Psoas muscle (tissue), 7 donors: ENCODE measurements at regions not wholly inside any gene's neighbourhood (a gene's known extent, or its start where the extent isn't known, plus 50 kb on each side); places are given as distances from the start of the nearest gene placed in this dataset.

ENCODE experiments used
- ATAC-seq, 4 donors: fragments of 200-7000 bp; cut with Tn5 transposase; one replicate each; pipeline ENCODE4 v1.9.1; 2020; ENCODE audit warnings: moderate library complexity in 3 of 4, mild to moderate bottlenecking in 2 of 4
- DNase-seq, 2 donors: peaks; one replicate each; pipeline ENCODE4 v3.0.0-alpha.2; 2020
- H3K27ac ChIP-seq: fragments of 200-600 bp; one replicate; pipeline ENCODE4 v1.8.0; 2022
- H3K27me3 ChIP-seq, 3 donors: fragments of 200-600 bp in 1 of 3; one replicate each; pipeline versions ENCODE4 v1.6.1 to v1.8.0; 2013 to 2022; ENCODE audit warnings: low read length in 2 of 3, mild to moderate bottlenecking in 2 of 3, moderate library complexity in 1 of 3; ENCODE audit not compliant: insufficient read depth in 3 of 3
- H3K36me3 ChIP-seq, 2 donors: fragments of 200-600 bp in 1 of 2; one replicate each; pipeline versions ENCODE4 v1.6.1 to v1.8.0; 2013 to 2022; ENCODE audit warnings: low read depth in 1 of 2, mild to moderate bottlenecking in 1 of 2, moderate library complexity in 1 of 2; ENCODE audit not compliant: insufficient read depth in 1 of 2
- H3K4me1 ChIP-seq: fragments of 200-600 bp; one replicate; pipeline ENCODE4 v1.8.0; 2022
- H3K4me3 ChIP-seq: fragments of 200-600 bp; one replicate; pipeline ENCODE4 v1.8.0; 2022; ENCODE audit warnings: mild to moderate bottlenecking
- H3K9me3 ChIP-seq: fragments of 200-600 bp; one replicate; pipeline ENCODE4 v1.8.0; 2022
- WGBS, 3 donors: extraction: QIAGEN DNeasy Blood & Tissue Kit; methylation state at CpG; one replicate each; pipeline versions ENCODE4 v1.1.6 to v1.1.7; 2013; 5-methylcytosine and 5-hydroxymethylcytosine counted together
- intact Hi-C, 2 donors: fragments of 100-400 bp; cut with DNase I; formaldehyde crosslinking; loops; one replicate each; pipeline versions ENCODE4 v1.11.0 to v1.14.2; 2022
- TF ChIP-seq, protein P1 (sequence below): fragments of 200-600 bp; IDR thresholded peaks from one replicate; pipeline ENCODE4 v1.8.0; 2022; ENCODE audit warnings: antibody characterized with exemption
- donor health status: healthy with polysubstance abuse.
- donor health status: DM: no; HTN: no; CAD: no; lungs with moderate emphysema.
- donor health status: Bipolar disorder and iron deficiency.
- donor health status: healthy.
- donor health status: DM: yes; HTN: yes; CAD: no.
- donor health status: DM: no; HTN: no; CAD: no.
- donor health status: DM: yes; HTN: yes; CAD: no.

DNA sequence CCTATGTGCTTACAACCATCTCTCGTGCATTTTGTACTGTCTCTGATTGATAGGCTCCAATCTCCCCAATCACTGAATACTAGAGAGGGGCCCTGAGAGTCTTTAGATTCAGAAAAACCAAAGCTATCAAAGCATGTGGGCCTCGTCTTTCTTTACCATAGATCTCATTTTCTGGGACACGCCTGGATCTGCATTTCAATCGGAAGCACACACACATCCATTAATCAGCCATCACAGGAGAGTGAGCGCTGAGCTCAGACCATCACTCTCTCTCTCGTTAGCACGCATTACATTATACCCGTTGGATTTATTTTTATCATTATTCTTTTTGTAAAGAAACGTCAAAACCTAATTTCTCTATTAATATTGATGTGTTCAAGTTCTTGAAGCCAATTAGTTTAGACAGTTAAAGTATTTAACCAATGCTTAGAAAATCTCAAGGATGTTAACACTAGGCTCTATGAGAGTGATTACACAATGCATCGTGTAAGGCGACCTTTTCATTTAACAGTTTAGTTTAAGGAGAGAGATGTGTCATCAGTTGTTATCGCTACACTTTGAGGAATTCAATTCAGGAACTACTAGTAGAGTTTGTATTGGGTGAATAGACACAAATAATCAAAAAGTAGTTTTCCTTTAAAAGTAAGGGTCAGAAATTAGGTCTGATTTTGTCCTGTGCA is 650.7 kb downstream of the CDH8 start:
- Histone ChIP-seq H3K4me3 (no peak overlapping the region), H3K36me3 (no peaks in the 10 kb centered on the region), H3K9me3 (no peaks in the 10 kb centered on the region), H3K27me3 (no peaks in the 10 kb centered on the region), H3K4me1 (no peaks in the 10 kb centered on the region), H3K27ac (no peak overlapping the region)
- DNase-seq (no peak), ATAC-seq (no peak)
- intact Hi-C loops, result no loop called here
- 84 to 87% (median 86%) methylated on average over 12 of the region's 12 CpGs for WGBS, 3 donors
- TF ChIP-seq, protein P1, sequence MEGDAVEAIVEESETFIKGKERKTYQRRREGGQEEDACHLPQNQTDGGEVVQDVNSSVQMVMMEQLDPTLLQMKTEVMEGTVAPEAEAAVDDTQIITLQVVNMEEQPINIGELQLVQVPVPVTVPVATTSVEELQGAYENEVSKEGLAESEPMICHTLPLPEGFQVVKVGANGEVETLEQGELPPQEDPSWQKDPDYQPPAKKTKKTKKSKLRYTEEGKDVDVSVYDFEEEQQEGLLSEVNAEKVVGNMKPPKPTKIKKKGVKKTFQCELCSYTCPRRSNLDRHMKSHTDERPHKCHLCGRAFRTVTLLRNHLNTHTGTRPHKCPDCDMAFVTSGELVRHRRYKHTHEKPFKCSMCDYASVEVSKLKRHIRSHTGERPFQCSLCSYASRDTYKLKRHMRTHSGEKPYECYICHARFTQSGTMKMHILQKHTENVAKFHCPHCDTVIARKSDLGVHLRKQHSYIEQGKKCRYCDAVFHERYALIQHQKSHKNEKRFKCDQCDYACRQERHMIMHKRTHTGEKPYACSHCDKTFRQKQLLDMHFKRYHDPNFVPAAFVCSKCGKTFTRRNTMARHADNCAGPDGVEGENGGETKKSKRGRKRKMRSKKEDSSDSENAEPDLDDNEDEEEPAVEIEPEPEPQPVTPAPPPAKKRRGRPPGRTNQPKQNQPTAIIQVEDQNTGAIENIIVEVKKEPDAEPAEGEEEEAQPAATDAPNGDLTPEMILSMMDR, result no peak

DNA sequence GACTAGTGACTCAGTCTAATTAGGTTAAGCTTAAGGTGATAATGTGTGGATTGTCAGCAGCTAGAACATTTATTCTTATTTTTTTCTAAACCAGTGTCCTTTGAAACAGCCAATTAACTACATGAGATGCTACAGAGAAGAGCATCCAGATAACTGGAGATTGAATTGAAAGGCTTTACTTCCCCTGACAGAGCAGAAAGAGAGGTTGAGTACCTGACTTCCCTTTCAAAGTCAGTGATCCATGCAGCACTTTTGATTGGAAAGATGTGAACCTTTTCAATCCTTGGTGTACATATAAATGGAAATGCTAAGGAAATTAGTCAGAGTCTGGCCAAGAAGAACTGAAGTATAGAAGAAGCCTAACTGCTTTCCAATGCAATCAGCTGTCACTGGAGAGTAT is 653.8 kb downstream of the CDH8 start:
- TF ChIP-seq, protein P1, result no peak
- H3K4me1 ChIP-seq, result no peaks in the 10 kb centered on the region
- no peak for DNase-seq
- no peaks in the 10 kb centered on the region for H3K36me3 ChIP-seq
- H3K27ac ChIP-seq, result no peak overlapping the region
- intact Hi-C loops, result no loop called here
- no peaks in the 10 kb centered on the region for H3K27me3 ChIP-seq
- H3K9me3 ChIP-seq, result no peaks in the 10 kb centered on the region
- ATAC-seq, result no peak
- no peak overlapping the region for H3K4me3 ChIP-seq

DNA sequence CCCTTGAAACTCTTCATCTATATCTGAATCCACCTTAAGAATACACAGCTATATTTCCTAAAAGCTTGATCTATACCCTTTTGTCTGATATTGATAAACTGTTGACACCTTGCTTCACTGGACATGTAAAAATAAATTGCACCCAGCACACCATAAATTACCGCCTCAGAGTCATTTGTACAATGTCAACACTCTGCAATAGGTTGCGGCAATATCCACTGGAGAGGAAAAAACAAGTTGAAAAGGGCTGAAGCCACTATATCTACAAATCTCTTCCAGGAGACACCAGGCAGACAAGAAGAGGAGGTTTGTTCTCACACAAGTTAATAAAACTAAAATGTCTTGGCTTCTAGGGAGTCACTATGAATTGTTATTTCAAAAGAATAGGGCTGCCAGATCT is 656.9 kb downstream of the CDH8 start:
- no peak overlapping the region for H3K27ac ChIP-seq
- ATAC-seq (no peak), DNase-seq (no peak)
- no peaks in the 10 kb centered on the region for H3K27me3 ChIP-seq
- no peaks in the 10 kb centered on the region for H3K9me3 ChIP-seq
- H3K36me3 ChIP-seq, result no peaks in the 10 kb centered on the region
- WGBS, 3 donors, result 73 to 84% (median 82%) methylated on average over 2 of the region's 2 CpGs
- no peak overlapping the region for H3K4me3 ChIP-seq
- intact Hi-C loops, result no loop called here
- no peaks in the 10 kb centered on the region for H3K4me1 ChIP-seq
- TF ChIP-seq, protein P1, result no peak

DNA sequence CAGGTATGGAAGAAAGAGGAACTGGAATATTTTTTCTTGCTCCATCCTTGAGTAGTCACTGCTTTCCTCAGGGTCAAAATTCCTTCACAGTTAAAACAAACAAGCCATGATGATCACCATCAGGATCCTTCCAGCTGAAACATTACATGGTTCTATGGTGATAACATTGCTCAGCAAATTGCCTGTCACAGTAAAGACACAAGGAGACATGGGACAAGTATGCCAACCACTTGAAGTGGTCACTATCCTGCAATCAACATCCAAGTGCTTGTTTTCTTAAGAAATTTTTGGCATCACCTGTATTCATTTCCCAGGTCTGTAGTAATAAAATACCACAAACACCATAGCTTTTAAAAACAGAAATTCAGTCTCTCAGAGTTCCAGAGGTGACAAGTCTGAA is 662.2 kb downstream of the CDH8 start:
- no peaks in the 10 kb centered on the region for H3K4me1 ChIP-seq
- no peak overlapping the region for H3K27ac ChIP-seq
- H3K4me3 ChIP-seq, result no peak overlapping the region
- ATAC-seq (no peak), DNase-seq (no peak)
- intact Hi-C loops, result no loop called here
- no peaks in the 10 kb centered on the region for H3K27me3 ChIP-seq
- TF ChIP-seq, protein P1, result no peak
- H3K9me3 ChIP-seq, result no peaks in the 10 kb centered on the region
- no peaks in the 10 kb centered on the region for H3K36me3 ChIP-seq

DNA sequence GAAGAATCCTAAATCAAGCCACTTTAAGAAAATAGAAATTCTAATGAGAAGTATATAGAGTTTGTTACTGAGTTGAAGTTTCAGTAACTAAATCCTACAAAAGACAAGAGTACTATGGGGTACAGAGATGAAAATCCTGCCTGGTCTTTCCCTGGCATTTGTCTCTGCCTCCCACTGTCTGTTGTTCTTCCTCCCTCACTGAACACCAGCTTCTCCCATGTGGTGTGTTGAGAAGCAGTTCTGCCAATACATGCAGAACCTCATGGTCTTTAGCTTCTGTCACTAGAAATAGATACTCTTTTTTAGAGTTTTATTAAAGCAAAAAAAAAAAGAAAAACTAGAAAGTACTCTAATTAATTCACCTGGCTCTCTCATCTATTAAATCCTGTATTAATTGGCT is 664.4 kb downstream of the CDH8 start:
- intact Hi-C loops, result no loop called here
- no peak overlapping the region for H3K4me3 ChIP-seq
- H3K27ac ChIP-seq, result no peak overlapping the region
- DNase-seq, result no peak
- no peaks in the 10 kb centered on the region for H3K9me3 ChIP-seq
- no peak for ATAC-seq
- no peaks in the 10 kb centered on the region for H3K27me3 ChIP-seq
- TF ChIP-seq, protein P1, result no peak
- H3K36me3 ChIP-seq, result no peaks in the 10 kb centered on the region
- H3K4me1 ChIP-seq, result no peaks in the 10 kb centered on the region
